IMR-90 (cell line): ENCODE measurements at regions not wholly inside any gene's neighbourhood (a gene's known extent, or its start where the extent isn't known, plus 50 kb on each side); places are given as distances from the start of the nearest gene placed in this dataset.

Experiments used
- ATAC-seq: fragments of 200-7000 bp; cut with Tn5 transposase; 2 replicates; pipeline ENCODE4 v1.9.1; 2020; ENCODE audit warnings: low read depth, mild to moderate bottlenecking, moderate library complexity
- BruUV-seq: library from RNA; stranded (reverse); fragments of 400-500 nt; replicated peaks from 2 replicates; lab custom pipeline; 2021; lab: Mats Ljungman, UMichigan
- CTCF ChIA-PET: fragments of 300-600 bp; formaldehyde crosslinking; extraction: SDS; loops from one replicate; lab custom pipeline; 2021; ENCODE audit warnings: antibody characterized with exemption; lab: Yijun Ruan, JAX
- POLR2A ChIA-PET: fragments of 300-600 bp; sonication (Branson Sonifier 250); formaldehyde crosslinking; loops from one replicate; lab custom pipeline; 2022; ENCODE audit warnings: antibody characterized with exemption; ENCODE audit not compliant: unreplicated experiment; lab: Charles Lee
- DNase-seq: peaks from one replicate; pipeline ENCODE4 v3.0.0; 2013
- H2AFZ ChIP-seq: replicated peaks from 2 replicates; pipeline ENCODE3; 2013; ENCODE audit warnings: low read length, mild to moderate bottlenecking; ENCODE audit not compliant: poor library complexity
- H2AK5ac ChIP-seq: 2 replicates; pipeline ENCODE4 v1.6.1; 2013; ENCODE audit warnings: low read depth, low read length, inconsistent platforms
- H2AK9ac ChIP-seq: replicated peaks from 2 replicates; pipeline ENCODE3; 2013; ENCODE audit warnings: mild to moderate bottlenecking, low read depth, low read length, moderate library complexity; ENCODE audit not compliant: poor library complexity
- H2BK120ac ChIP-seq: 2 replicates; pipeline ENCODE4 v1.6.1; 2013; ENCODE audit warnings: low read depth, low read length, inconsistent platforms
- H2BK15ac ChIP-seq: 3 replicates; pipeline ENCODE4 v1.6.1; 2013; ENCODE audit warnings: low read depth, low read length, inconsistent platforms
- H2BK20ac ChIP-seq: 2 replicates; pipeline ENCODE4 v1.6.1; 2013; ENCODE audit warnings: low read depth, mild to moderate bottlenecking, inconsistent platforms, low read length, moderate library complexity
- H2BK5ac ChIP-seq: 2 replicates; pipeline ENCODE4 v1.6.1; 2013; ENCODE audit warnings: mild to moderate bottlenecking, low read depth, low read length, inconsistent platforms; ENCODE audit not compliant: poor library complexity, severe bottlenecking
- H3K14ac ChIP-seq: replicated peaks from 2 replicates; pipeline ENCODE4 v1.6.1; 2013; ENCODE audit warnings: low read depth, low read length, inconsistent platforms
- H3K18ac ChIP-seq: 2 replicates; pipeline ENCODE4 v1.6.1; 2013; ENCODE audit warnings: low read depth, low read length, control low read depth
- H3K23ac ChIP-seq: 2 replicates; pipeline ENCODE4 v1.6.1; 2013; ENCODE audit warnings: low read depth, low read length, inconsistent platforms
- H3K27ac ChIP-seq: 2 replicates; pipeline ENCODE4 v1.5.1; 2013; ENCODE audit warnings: mild to moderate bottlenecking, control low read depth, low read length; ENCODE audit not compliant: insufficient read depth
- H3K27me3 ChIP-seq: 2 replicates; pipeline ENCODE4 v1.6.1; 2013; ENCODE audit warnings: low read length; ENCODE audit not compliant: control insufficient read depth, insufficient read depth
- H3K36me3 ChIP-seq: 2 replicates; pipeline ENCODE4 v1.6.1; 2013; ENCODE audit warnings: low read length, mixed read lengths; ENCODE audit not compliant: control insufficient read depth, insufficient read depth
- H3K4ac ChIP-seq: 2 replicates; pipeline ENCODE4 v1.6.1; 2013; ENCODE audit warnings: low read depth, low read length, inconsistent platforms
- H3K4me1 ChIP-seq: 2 replicates; pipeline ENCODE4 v1.6.1; 2013; ENCODE audit warnings: low read length, mixed read lengths; ENCODE audit not compliant: control insufficient read depth, insufficient read depth
- H3K4me2 ChIP-seq: 2 replicates; pipeline ENCODE4 v1.6.1; 2013; ENCODE audit warnings: low read depth, mild to moderate bottlenecking, control low read depth, low read length, moderate library complexity
- H3K4me3 ChIP-seq: 2 replicates; pipeline ENCODE4 v1.5.1; 2013; ENCODE audit warnings: low read depth, mild to moderate bottlenecking, control low read depth, low read length, moderate library complexity; ENCODE audit not compliant: insufficient read depth
- H3K56ac ChIP-seq: 2 replicates; pipeline ENCODE4 v1.6.1; 2013; ENCODE audit warnings: low read length, inconsistent platforms; ENCODE audit not compliant: insufficient read depth; ENCODE audit errors: extremely low read depth
- H3K79me1 ChIP-seq, 2 experiments: 2 replicates each; pipeline ENCODE4 v1.6.1; 2013; ENCODE audit warnings: low read length in 2 of 2, inconsistent platforms in 1 of 2, low read depth in 1 of 2
- H3K9ac ChIP-seq: 2 replicates; pipeline ENCODE4 v1.6.1; 2013; ENCODE audit warnings: low read depth, low read length, control low read depth
- H3K9me1 ChIP-seq: 2 replicates; pipeline ENCODE4 v1.6.1; 2013; ENCODE audit warnings: low read length, inconsistent platforms; ENCODE audit not compliant: insufficient read depth
- H3K9me3 ChIP-seq: 2 replicates; pipeline ENCODE4 v1.6.1; 2013; ENCODE audit warnings: low read length; ENCODE audit not compliant: control insufficient read depth, insufficient read depth
- H4K20me1 ChIP-seq: 2 replicates; pipeline ENCODE4 v1.6.1; 2013; ENCODE audit warnings: low read length, inconsistent platforms; ENCODE audit not compliant: insufficient read depth
- H4K5ac ChIP-seq: 2 replicates; pipeline ENCODE4 v1.6.1; 2013; ENCODE audit warnings: mild to moderate bottlenecking, low read depth, low read length, control low read depth
- H4K8ac ChIP-seq, 2 experiments: 2 replicates each; pipeline ENCODE4 v1.6.1; 2013; ENCODE audit warnings: low read depth in 2 of 2, low read length in 2 of 2, control low read depth in 1 of 2, inconsistent platforms in 1 of 2
- H4K91ac ChIP-seq: 2 replicates; pipeline ENCODE4 v1.6.1; 2013; ENCODE audit warnings: low read depth, low read length, inconsistent platforms; ENCODE audit not compliant: insufficient read depth
- BHLHE40 ChIP-seq: fragments of 150-350 bp; IDR thresholded peaks from 2 replicates; pipeline ENCODE4 v1.6.1; 2016; ENCODE audit warnings: mild to moderate bottlenecking, low read depth, low read length
- CEBPB ChIP-seq: IDR thresholded peaks from 2 replicates; pipeline ENCODE4 v1.6.1; 2012; ENCODE audit warnings: low read depth, low read length, improper control_type of control experiment
- CHD1 ChIP-seq: IDR thresholded peaks from 2 replicates; pipeline ENCODE4 v1.6.1; 2012; ENCODE audit warnings: low read depth, low read length, improper control_type of control experiment
- ELK1 ChIP-seq: fragments of 150-350 bp; IDR thresholded peaks from 2 replicates; pipeline ENCODE4 v1.6.1; 2016; ENCODE audit warnings: low read depth, mild to moderate bottlenecking, low read length, moderate library complexity, borderline replicate concordance
- MAFK ChIP-seq: IDR thresholded peaks from 2 replicates; pipeline ENCODE4 v1.6.1; 2012; ENCODE audit warnings: low read depth, low read length, improper control_type of control experiment
- MAZ ChIP-seq: IDR thresholded peaks from 2 replicates; pipeline ENCODE4 v1.6.1; 2012; ENCODE audit warnings: low read depth, mild to moderate bottlenecking, low read length, improper control_type of control experiment, moderate library complexity, borderline replicate concordance
- MXI1 ChIP-seq: IDR thresholded peaks from 2 replicates; pipeline ENCODE4 v1.6.1; 2012; ENCODE audit warnings: low read depth, mild to moderate bottlenecking, low read length, moderate library complexity, borderline replicate concordance
- NFE2L2 ChIP-seq: fragments of 150-350 bp; IDR thresholded peaks from 2 replicates; pipeline ENCODE4 v1.6.1; 2016; ENCODE audit warnings: low read depth, mild to moderate bottlenecking, low read length
- POLR2A ChIP-seq: IDR thresholded peaks from 2 replicates; pipeline ENCODE4 v1.6.1; 2012; ENCODE audit warnings: mild to moderate bottlenecking, low read depth, low read length
- RAD21 ChIP-seq: IDR thresholded peaks from 2 replicates; pipeline ENCODE4 v1.6.1; 2012; ENCODE audit warnings: low read length, improper control_type of control experiment
- RCOR1 ChIP-seq: IDR thresholded peaks from 2 replicates; pipeline ENCODE4 v1.6.1; 2012; ENCODE audit warnings: mild to moderate bottlenecking, low read length, improper control_type of control experiment; ENCODE audit not compliant: insufficient replicate concordance
- RFX5 ChIP-seq: IDR thresholded peaks from 2 replicates; pipeline ENCODE4 v1.8.0; 2012; ENCODE audit warnings: low read depth, mild to moderate bottlenecking, low read length, moderate library complexity
- SMC3 ChIP-seq: fragments of 150-350 bp; IDR thresholded peaks from 2 replicates; pipeline ENCODE4 v1.6.1; 2016; ENCODE audit warnings: low read depth, mild to moderate bottlenecking, antibody characterized with exemption, low read length, moderate library complexity
- USF2 ChIP-seq: fragments of 150-350 bp; IDR thresholded peaks from 2 replicates; pipeline ENCODE4 v1.6.1; 2017; ENCODE audit warnings: mild to moderate bottlenecking, antibody characterized with exemption, low read length, low read depth
- WGBS, 2 experiments: methylation state at CpG; one replicate each; pipeline versions ENCODE4 v1.1.5 to v1.1.7; 2013; ENCODE audit warnings: missing lambda C conversion rate in 2 of 2; ENCODE audit not compliant: insufficient read length in 1 of 2; ENCODE audit errors: extremely low coverage in 2 of 2; 5-methylcytosine and 5-hydroxymethylcytosine counted together
- dilution Hi-C: fragments of 300-500 bp; cut with HindIII; formaldehyde crosslinking; loops from one replicate; pipeline ENCODE4 v1.14.3; 2018; ENCODE audit warnings: low sequenced_read_pairs; ENCODE audit not compliant: unreplicated experiment
- in situ Hi-C: fragments of 300-500 bp; cut with MboI; formaldehyde crosslinking; loops from 3 replicates; pipeline ENCODE4 v1.14.3; 2019; ENCODE audit warnings: low sequenced_read_pairs, inconsistent platforms, mixed read lengths
- intact Hi-C: fragments of 100-400 bp; cut with micrococcal nuclease; formaldehyde crosslinking; loops from 2 replicates; pipeline ENCODE4 v1.10.0; 2022
- TF ChIP-seq, protein P1 (sequence below): conservative IDR thresholded peaks from 2 replicates; pipeline ENCODE4 v1.5.1; 2012; ENCODE audit warnings: mild to moderate bottlenecking, low read depth, low read length, improper control_type of control experiment

DNA sequence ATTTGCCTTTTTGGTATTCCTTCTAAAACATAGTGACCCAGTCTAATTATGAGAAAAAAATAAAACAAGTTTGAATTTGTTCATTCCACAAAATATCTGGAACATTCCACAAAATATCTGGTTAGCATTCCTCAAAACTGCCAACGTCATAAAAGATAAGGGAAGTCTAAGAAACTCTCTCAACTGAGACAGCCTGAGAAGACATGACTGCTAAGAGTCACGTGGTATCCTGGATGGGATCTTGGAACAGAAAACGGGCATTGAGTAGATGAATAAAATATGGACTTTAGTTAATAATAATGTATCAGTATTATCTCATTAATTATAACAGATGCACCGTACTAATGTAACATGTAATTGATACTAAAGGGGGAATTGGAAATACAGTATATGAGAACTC, 280.9 kb downstream of the ARAP2 start:
- CTCF ChIA-PET = no interaction called here

More for the DNA sequence above, 280.9 kb downstream of the ARAP2 start:
- Histone ChIP-seq H3K9me3 (no peaks in the 10 kb centered on the region; the same call in 1 of the 2 replicates), H3K18ac (no peak overlapping the region), H2AFZ (no peak overlapping the region), H3K56ac (no peak overlapping the region), H3K23ac (no peak overlapping the region), H4K20me1 (no peaks in the 10 kb centered on the region), H3K4me2 (no peak overlapping the region), H3K79me1 (no peaks in the 10 kb centered on the region), H3K27ac (no peak overlapping the region), H2BK20ac (no peak overlapping the region), H3K9me1 (no peaks in the 10 kb centered on the region), H3K4me3 (no peak overlapping the region), H4K91ac (no peak overlapping the region), H2BK15ac (no peak overlapping the region), H3K14ac (no peak overlapping the region), H4K8ac (no peak overlapping the region), H2BK5ac (no peak overlapping the region), H3K4me1 (no peaks in the 10 kb centered on the region), H3K4ac (no peak overlapping the region), H2AK9ac (no peak overlapping the region), H3K27me3 (no peaks in the 10 kb centered on the region), H4K5ac (no peak overlapping the region), H2AK5ac (no peak overlapping the region), H2BK120ac (no peak overlapping the region), H3K36me3 (no peaks in the 10 kb centered on the region), H3K9ac (no peak overlapping the region)
- DNase-seq (no peak), ATAC-seq (no peak)
- POLR2A ChIA-PET = no interaction called here
- no CpG with 5 or more reads among the region's 4 CpGs for WGBS, 2 experiments
- no peak for TF ChIP-seq RFX5
- no peak for TF ChIP-seq CHD1
- TF ChIP-seq, protein P1, sequence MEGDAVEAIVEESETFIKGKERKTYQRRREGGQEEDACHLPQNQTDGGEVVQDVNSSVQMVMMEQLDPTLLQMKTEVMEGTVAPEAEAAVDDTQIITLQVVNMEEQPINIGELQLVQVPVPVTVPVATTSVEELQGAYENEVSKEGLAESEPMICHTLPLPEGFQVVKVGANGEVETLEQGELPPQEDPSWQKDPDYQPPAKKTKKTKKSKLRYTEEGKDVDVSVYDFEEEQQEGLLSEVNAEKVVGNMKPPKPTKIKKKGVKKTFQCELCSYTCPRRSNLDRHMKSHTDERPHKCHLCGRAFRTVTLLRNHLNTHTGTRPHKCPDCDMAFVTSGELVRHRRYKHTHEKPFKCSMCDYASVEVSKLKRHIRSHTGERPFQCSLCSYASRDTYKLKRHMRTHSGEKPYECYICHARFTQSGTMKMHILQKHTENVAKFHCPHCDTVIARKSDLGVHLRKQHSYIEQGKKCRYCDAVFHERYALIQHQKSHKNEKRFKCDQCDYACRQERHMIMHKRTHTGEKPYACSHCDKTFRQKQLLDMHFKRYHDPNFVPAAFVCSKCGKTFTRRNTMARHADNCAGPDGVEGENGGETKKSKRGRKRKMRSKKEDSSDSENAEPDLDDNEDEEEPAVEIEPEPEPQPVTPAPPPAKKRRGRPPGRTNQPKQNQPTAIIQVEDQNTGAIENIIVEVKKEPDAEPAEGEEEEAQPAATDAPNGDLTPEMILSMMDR = no peak
- TF ChIP-seq ELK1 = no peak
- TF ChIP-seq USF2 = no peak
- no peak for TF ChIP-seq BHLHE40
- no peak for TF ChIP-seq SMC3
- no peak for TF ChIP-seq CEBPB
- no peak for TF ChIP-seq MAZ
- no peak for TF ChIP-seq MAFK
- TF ChIP-seq POLR2A = no peak
- no peak for TF ChIP-seq RAD21
- no peak for TF ChIP-seq MXI1
- TF ChIP-seq RCOR1 = no peak
- TF ChIP-seq NFE2L2 = no peak
- intact Hi-C loops (no loop called here), dilution Hi-C loops (no loop called here), in situ Hi-C loops (no loop called here)
- no TSS peak for BruUV-seq
